PFSK-1 (cell line): ENCODE measurements at regions not wholly inside any gene's neighbourhood (a gene's known extent, or its start where the extent isn't known, plus 50 kb on each side); places are given as distances from the start of the nearest gene placed in this dataset.

Source experiments
- FOXP2 ChIP-seq: optimal IDR thresholded peaks from 2 replicates; pipeline ENCODE3; 2011; ENCODE audit warnings: borderline replicate concordance, control low read depth, inconsistent platforms; ENCODE audit not compliant: insufficient read depth; ENCODE audit errors: extremely low read length, extremely low read depth
- POLR2AphosphoS5 ChIP-seq: IDR thresholded peaks from 2 replicates; pipeline ENCODE4 v1.6.1; 2012; ENCODE audit warnings: low read depth, mild to moderate bottlenecking, control low read depth, low read length, moderate library complexity
- SIN3A ChIP-seq: IDR thresholded peaks from 2 replicates; pipeline ENCODE4 v1.6.1; 2012; ENCODE audit warnings: mild to moderate bottlenecking, low read length, moderate library complexity, borderline replicate concordance; ENCODE audit not compliant: insufficient read depth
- TAF1 ChIP-seq: IDR thresholded peaks from 2 replicates; pipeline ENCODE4 v1.6.1; 2012; ENCODE audit warnings: low read length, control low read depth, borderline replicate concordance; ENCODE audit not compliant: insufficient read depth
- TF ChIP-seq, protein P1 (sequence below), 2 experiments: IDR thresholded peaks; 2 replicates each; pipeline versions ENCODE4 v1.6.1 to v1.8.0; 2011 to 2012; ENCODE audit warnings: low read depth in 2 of 2, low read length in 2 of 2, control low read depth in 1 of 2, inconsistent platforms in 1 of 2, mild to moderate bottlenecking in 1 of 2, moderate library complexity in 1 of 2; ENCODE audit not compliant: insufficient read depth in 1 of 2

DNA sequence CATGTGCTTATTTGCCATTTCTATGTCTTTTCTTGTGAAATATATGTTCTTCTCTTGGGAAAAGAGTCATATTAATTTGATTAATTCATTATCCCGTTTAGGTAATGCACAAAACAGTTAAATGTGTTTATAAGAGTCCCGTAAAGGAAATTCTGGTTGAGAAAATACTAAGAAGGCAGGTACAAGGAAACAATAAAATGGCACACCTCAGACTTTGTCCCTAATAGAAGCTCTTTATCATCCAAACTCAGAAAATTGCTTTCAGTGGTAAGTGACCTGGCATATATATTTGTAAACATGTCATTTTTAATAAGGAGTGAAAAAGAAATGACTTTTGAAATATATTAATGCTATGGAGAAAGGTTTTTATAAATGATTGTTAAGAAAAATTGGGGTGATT lies 540.5 kb upstream of the CITED2 start:
- TF ChIP-seq POLR2AphosphoS5 (no peak), TAF1 (no peak), SIN3A (no peak), FOXP2 (no peak)
- TF ChIP-seq, protein P1, sequence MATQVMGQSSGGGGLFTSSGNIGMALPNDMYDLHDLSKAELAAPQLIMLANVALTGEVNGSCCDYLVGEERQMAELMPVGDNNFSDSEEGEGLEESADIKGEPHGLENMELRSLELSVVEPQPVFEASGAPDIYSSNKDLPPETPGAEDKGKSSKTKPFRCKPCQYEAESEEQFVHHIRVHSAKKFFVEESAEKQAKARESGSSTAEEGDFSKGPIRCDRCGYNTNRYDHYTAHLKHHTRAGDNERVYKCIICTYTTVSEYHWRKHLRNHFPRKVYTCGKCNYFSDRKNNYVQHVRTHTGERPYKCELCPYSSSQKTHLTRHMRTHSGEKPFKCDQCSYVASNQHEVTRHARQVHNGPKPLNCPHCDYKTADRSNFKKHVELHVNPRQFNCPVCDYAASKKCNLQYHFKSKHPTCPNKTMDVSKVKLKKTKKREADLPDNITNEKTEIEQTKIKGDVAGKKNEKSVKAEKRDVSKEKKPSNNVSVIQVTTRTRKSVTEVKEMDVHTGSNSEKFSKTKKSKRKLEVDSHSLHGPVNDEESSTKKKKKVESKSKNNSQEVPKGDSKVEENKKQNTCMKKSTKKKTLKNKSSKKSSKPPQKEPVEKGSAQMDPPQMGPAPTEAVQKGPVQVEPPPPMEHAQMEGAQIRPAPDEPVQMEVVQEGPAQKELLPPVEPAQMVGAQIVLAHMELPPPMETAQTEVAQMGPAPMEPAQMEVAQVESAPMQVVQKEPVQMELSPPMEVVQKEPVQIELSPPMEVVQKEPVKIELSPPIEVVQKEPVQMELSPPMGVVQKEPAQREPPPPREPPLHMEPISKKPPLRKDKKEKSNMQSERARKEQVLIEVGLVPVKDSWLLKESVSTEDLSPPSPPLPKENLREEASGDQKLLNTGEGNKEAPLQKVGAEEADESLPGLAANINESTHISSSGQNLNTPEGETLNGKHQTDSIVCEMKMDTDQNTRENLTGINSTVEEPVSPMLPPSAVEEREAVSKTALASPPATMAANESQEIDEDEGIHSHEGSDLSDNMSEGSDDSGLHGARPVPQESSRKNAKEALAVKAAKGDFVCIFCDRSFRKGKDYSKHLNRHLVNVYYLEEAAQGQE (IDR thresholded peaks at IDR 0.05; ENCODE audit: insufficient read depth in 1 of 2, low read depth in 2 of 2, low read length in 2 of 2), result no peak
